Naive thymus-derived CD4-positive, alpha-beta T cell (primary cell): ENCODE measurements at regions not wholly inside any gene's neighbourhood (a gene's known extent, or its start where the extent isn't known, plus 50 kb on each side); places are given as distances from the start of the nearest gene placed in this dataset.
A peak's percentile ranks its signal among the peaks of the same experiment; 100 is the strongest.

Experiments used
- ATAC-seq: fragments of 150-1000 bp; cut with Tn5 transposase; 2 replicates; pipeline ENCODE4 v1.10.0; 2021; ENCODE audit warnings: mild to moderate bottlenecking, moderate library complexity
- CTCF ChIA-PET: fragments of 350-600 bp; sonication (Branson Sonifier 250); formaldehyde crosslinking; loops from one replicate; lab custom pipeline; 2021; ENCODE audit warnings: antibody characterized with exemption; lab: Charles Lee
- POLR2A ChIA-PET: fragments of 350-600 bp; sonication (Branson Sonifier 250); formaldehyde crosslinking; loops from one replicate; lab custom pipeline; 2021; ENCODE audit warnings: antibody characterized with exemption, inconsistent platforms; lab: Charles Lee
- DNase-seq, 9 donors: peaks; one replicate each; pipeline versions ENCODE4 v3.0.0 to v3.0.0-alpha.2; 2020 to 2022; ENCODE audit warnings: mixed read lengths in 1 of 9
- H3K27ac ChIP-seq: one replicate; pipeline ENCODE4 v1.7.0; 2013; ENCODE audit warnings: mild to moderate bottlenecking, low read depth, low read length, moderate library complexity
- H3K27me3 ChIP-seq, 2 donors: one replicate each; pipeline ENCODE4 v1.7.0; 2013; ENCODE audit warnings: low read length in 2 of 2, mild to moderate bottlenecking in 2 of 2, moderate library complexity in 2 of 2; ENCODE audit not compliant: control insufficient read depth in 2 of 2, insufficient read depth in 2 of 2
- H3K36me3 ChIP-seq, 3 experiments: 1 replicate in 2 of 3; 2 replicates in 1 of 3; pipeline ENCODE4 v1.7.0; 2013; ENCODE audit warnings: low read length in 3 of 3, mild to moderate bottlenecking in 3 of 3, moderate library complexity in 1 of 3; ENCODE audit not compliant: insufficient read depth in 3 of 3, control insufficient read depth in 2 of 3
- H3K4me1 ChIP-seq, 2 donors: one replicate each; pipeline ENCODE4 v1.7.0; 2013; ENCODE audit warnings: low read length in 2 of 2, mild to moderate bottlenecking in 2 of 2, moderate library complexity in 1 of 2; ENCODE audit not compliant: control insufficient read depth in 2 of 2, insufficient read depth in 2 of 2
- H3K4me3 ChIP-seq: 2 replicates; pipeline ENCODE4 v1.7.0; 2013; ENCODE audit warnings: mild to moderate bottlenecking, low read length
- H3K9me3 ChIP-seq, 3 experiments: 1 replicate in 2 of 3; 2 replicates in 1 of 3; pipeline ENCODE4 v1.7.0; 2013; ENCODE audit warnings: low read length in 3 of 3; ENCODE audit not compliant: control insufficient read depth in 2 of 3
- H3K27ac Mint-ChIP-seq, 9 donors: one replicate each; pipeline ENCODE4 v1.8.0; 2020 to 2022; ENCODE audit warnings: mixed read lengths in 9 of 9, mild to moderate bottlenecking in 8 of 9, moderate library complexity in 5 of 9, inconsistent platforms in 2 of 9
- H3K27me3 Mint-ChIP-seq, 5 donors: one replicate each; pipeline ENCODE4 v1.8.0; 2021 to 2022; ENCODE audit warnings: mixed read lengths in 5 of 5, mild to moderate bottlenecking in 1 of 5
- H3K36me3 Mint-ChIP-seq, 5 donors: one replicate each; pipeline ENCODE4 v1.8.0; 2020 to 2022; ENCODE audit warnings: mixed read lengths in 5 of 5, mild to moderate bottlenecking in 3 of 5, inconsistent platforms in 1 of 5
- H3K4me1 Mint-ChIP-seq, 7 donors: one replicate each; pipeline ENCODE4 v1.8.0; 2020 to 2022; ENCODE audit warnings: mixed read lengths in 7 of 7, mild to moderate bottlenecking in 3 of 7, inconsistent platforms in 1 of 7
- H3K4me3 Mint-ChIP-seq, 10 donors: one replicate each; pipeline ENCODE4 v1.8.0; 2020 to 2022; ENCODE audit warnings: mild to moderate bottlenecking in 10 of 10, mixed read lengths in 10 of 10, moderate library complexity in 6 of 10, inconsistent platforms in 2 of 10
- H3K9me3 Mint-ChIP-seq, 11 donors: one replicate each; pipeline ENCODE4 v1.8.0; 2020 to 2022; ENCODE audit warnings: mixed read lengths in 11 of 11, mild to moderate bottlenecking in 4 of 11, inconsistent platforms in 1 of 11, moderate library complexity in 1 of 11
- intact Hi-C, 2 donors: fragments of 100-400 bp; cut with micrococcal nuclease; formaldehyde crosslinking; loops; one replicate each; pipeline ENCODE4 v1.15.1; 2023

GRCh38 chrX:39418254-39418704 lies 617.0 kb downstream of the MID1IP1 start:
- H3K4me1 Mint-ChIP-seq: peaks cover 6 to 20% (median 12%) of the 10 kb centered on the region in 7 donors

GRCh38 chrX:39418731-39419638 lies 617.7 kb downstream of the MID1IP1 start:
- Mint-ChIP-seq H3K36me3 (peaks cover 0 to 14% (median 0%) of the 10 kb centered on the region in 5 donors), H3K4me1 (peaks cover 6 to 21% (median 13%) of the 10 kb centered on the region in 7 donors), H3K27me3 (no peaks in the 10 kb centered on the region), H3K4me3 (peak overlapping the region in 9 of 10 donors; percentile 12 to 68 (median 40)), H3K27ac (peak overlapping the region in 7 of 9 donors; percentile 16 to 92 (median 79)), H3K9me3 (peaks cover 0 to 7% (median 0%) of the 10 kb centered on the region in 11 donors)
- Histone ChIP-seq H3K36me3 (no peaks in the 10 kb centered on the region), H3K27ac (no peak overlapping the region), H3K27me3 (no peaks in the 10 kb centered on the region), H3K4me3 (no peak overlapping the region), H3K9me3 (no peaks in the 10 kb centered on the region), H3K4me1 (peaks cover 0 to 4% of the 10 kb centered on the region in 2 donors)
- ATAC-seq (no peak), DNase-seq (no peak)
- intact Hi-C loops: no loop called here
- ChIA-PET POLR2A (no interaction called here), CTCF (no interaction called here)

More at GRCh38 chrX:39418254-39418704, 617.0 kb downstream of the MID1IP1 start:
- peak overlapping the region in 7 of 9 donors; percentile 16 to 92 (median 79) for H3K27ac Mint-ChIP-seq
- H3K9me3 ChIP-seq: no peaks in the 10 kb centered on the region
- H3K4me3 ChIP-seq: no peak overlapping the region
- peaks cover 0 to 5% (median 0%) of the 10 kb centered on the region in 11 donors for H3K9me3 Mint-ChIP-seq
- ATAC-seq (no peak), DNase-seq (peak in 3 of 9 donors; percentile 3 to 15 (median 5))
- no peaks in the 10 kb centered on the region for H3K27me3 ChIP-seq
- H3K27ac ChIP-seq: no peak overlapping the region
- peak overlapping the region; percentile 12 to 68 (median 40) for H3K4me3 Mint-ChIP-seq
- intact Hi-C loops: no loop called here
- peaks cover 0 to 12% (median 0%) of the 10 kb centered on the region in 5 donors for H3K36me3 Mint-ChIP-seq
- POLR2A ChIA-PET: no interaction called here
- H3K4me1 ChIP-seq: peaks cover 0 to 4% of the 10 kb centered on the region in 2 donors
- CTCF ChIA-PET: no interaction called here
- H3K27me3 Mint-ChIP-seq: no peaks in the 10 kb centered on the region
- H3K36me3 ChIP-seq: no peaks in the 10 kb centered on the region

GRCh38 chrX:39421006-39421405 lies 619.7 kb downstream of the MID1IP1 start:
- ATAC-seq (no peak), DNase-seq (no peak)
- ChIA-PET CTCF (no interaction called here), POLR2A (no interaction called here)
- H3K27me3 ChIP-seq: no peaks in the 10 kb centered on the region
- no peaks in the 10 kb centered on the region for H3K9me3 ChIP-seq
- Mint-ChIP-seq H3K4me3 (no peak overlapping the region), H3K27me3 (no peaks in the 10 kb centered on the region), H3K27ac (no peak overlapping the region), H3K36me3 (peaks cover 0 to 14% (median 0%) of the 10 kb centered on the region in 5 donors), H3K4me1 (peaks cover 6 to 39% (median 18%) of the 10 kb centered on the region in 7 donors), H3K9me3 (peaks cover 0 to 10% (median 0%) of the 10 kb centered on the region in 11 donors)
- H3K27ac ChIP-seq: no peak overlapping the region
- H3K4me3 ChIP-seq: no peak overlapping the region
- intact Hi-C loops: loop anchor here in 1 of 2 donors (10.0 kb wide), 1 partner anchor 74 kb away; no protein-coding TSS in a partner anchor
- peaks cover 0 to 4% of the 10 kb centered on the region in 2 donors for H3K4me1 ChIP-seq
- no peaks in the 10 kb centered on the region for H3K36me3 ChIP-seq

DNA sequence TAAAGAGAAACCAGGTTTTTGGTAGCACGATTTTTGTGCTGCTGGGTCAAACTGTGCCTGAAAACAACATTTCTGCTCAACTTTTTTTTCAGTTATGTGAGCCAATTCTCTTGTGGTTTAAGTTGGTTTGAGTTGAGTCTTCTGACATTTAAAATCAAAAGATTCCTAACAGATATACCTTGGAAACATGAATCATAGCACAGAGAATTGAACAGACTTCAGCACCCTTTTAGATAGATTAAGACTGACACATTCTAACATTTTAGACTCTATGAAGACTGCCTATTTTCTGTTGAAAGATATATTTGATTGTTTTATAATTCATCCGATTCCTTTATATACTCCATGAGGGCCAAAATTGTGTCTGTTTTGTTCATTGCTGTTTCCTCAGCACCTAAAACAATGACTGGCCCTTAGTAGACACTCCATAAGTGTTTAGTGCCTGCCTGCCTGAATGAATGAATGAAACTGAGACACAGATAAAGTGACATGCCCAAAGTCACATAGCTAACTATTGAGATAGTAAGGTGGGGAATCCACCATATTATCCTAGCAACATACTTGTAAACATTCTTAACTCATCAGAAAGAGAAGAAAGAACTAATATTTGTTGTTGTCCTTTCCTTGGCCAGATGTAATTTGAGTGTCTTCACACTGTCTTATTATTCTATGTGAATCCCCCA lies 624.0 kb downstream of the MID1IP1 start:
- peaks cover 0 to 17% of the 10 kb centered on the region in 2 donors for H3K4me1 ChIP-seq
- no peak for ATAC-seq
- Mint-ChIP-seq H3K27ac (peak overlapping the region in 3 of 9 donors; percentile 50 to 78 (median 68)), H3K9me3 (peaks cover 0 to 10% (median 0%) of the 10 kb centered on the region in 11 donors), H3K4me1 (peaks cover 6 to 50% (median 27%) of the 10 kb centered on the region in 7 donors), H3K27me3 (no peaks in the 10 kb centered on the region), H3K4me3 (peak overlapping the region in 1 of 10 donors; percentile 37), H3K36me3 (peaks cover 0 to 11% (median 0%) of the 10 kb centered on the region in 5 donors)
- H3K4me3 ChIP-seq: no peak overlapping the region
- intact Hi-C loops: loop anchor here in 1 of 2 donors (10.0 kb wide), 1 partner anchor 70 kb away; no protein-coding TSS in a partner anchor
- no peaks in the 10 kb centered on the region for H3K9me3 ChIP-seq
- ChIA-PET POLR2A (no interaction called here), CTCF (no interaction called here)
- no peaks in the 10 kb centered on the region for H3K36me3 ChIP-seq
- no peak for DNase-seq
- no peak overlapping the region for H3K27ac ChIP-seq
- no peaks in the 10 kb centered on the region for H3K27me3 ChIP-seq

- Histone ChIP-seq H3K36me3 (no peaks in the 10 kb centered on the region), H3K4me3 (no peak overlapping the region), H3K27ac (no peak overlapping the region), H3K27me3 (no peaks in the 10 kb centered on the region), H3K4me1 (peaks cover 0 to 17% of the 10 kb centered on the region in 2 donors), H3K9me3 (no peaks in the 10 kb centered on the region)
- ChIA-PET POLR2A (no interaction called here), CTCF (no interaction called here)
- H3K9me3 Mint-ChIP-seq: peaks cover 0 to 10% (median 0%) of the 10 kb centered on the region in 11 donors
- DNase-seq (no peak), ATAC-seq (no peak)
- peaks cover 6 to 52% (median 29%) of the 10 kb centered on the region in 7 donors for H3K4me1 Mint-ChIP-seq
- H3K4me3 Mint-ChIP-seq: peak overlapping the region in 1 of 10 donors; percentile 16
- peak overlapping the region in 1 of 9 donors; percentile 68 for H3K27ac Mint-ChIP-seq
- peaks cover 0 to 11% (median 0%) of the 10 kb centered on the region in 5 donors for H3K36me3 Mint-ChIP-seq
- no peaks in the 10 kb centered on the region for H3K27me3 Mint-ChIP-seq
- intact Hi-C loops: loop anchor here in 1 of 2 donors (10.0 kb wide), 1 partner anchor 69 kb away; no protein-coding TSS in a partner anchor
Measured at GRCh38 chrX:39426101-39426500, 624.8 kb downstream of the MID1IP1 start.

- ChIA-PET POLR2A (no interaction called here), CTCF (no interaction called here)
- H3K4me1 ChIP-seq: peaks cover 0 to 17% of the 10 kb centered on the region in 2 donors
- Mint-ChIP-seq H3K4me1 (peaks cover 11 to 54% (median 32%) of the 10 kb centered on the region in 7 donors), H3K27ac (peak overlapping the region; percentile 17 to 87 (median 76)), H3K4me3 (peak overlapping the region in 6 of 10 donors; percentile 19 to 68 (median 42)), H3K9me3 (peaks cover 0 to 8% (median 0%) of the 10 kb centered on the region in 11 donors), H3K27me3 (no peaks in the 10 kb centered on the region), H3K36me3 (peaks cover 0 to 9% (median 0%) of the 10 kb centered on the region in 5 donors)
- intact Hi-C loops: loop anchor here in 1 of 2 donors (10.0 kb wide), 1 partner anchor 67 kb away; no protein-coding TSS in a partner anchor
- DNase-seq: peak in 6 of 9 donors; percentile 15 to 38 (median 22)
- H3K27me3 ChIP-seq: no peaks in the 10 kb centered on the region
- H3K36me3 ChIP-seq: no peaks in the 10 kb centered on the region
- peak; percentile 45 for ATAC-seq
- H3K4me3 ChIP-seq: no peak overlapping the region
- no peak overlapping the region for H3K27ac ChIP-seq
- no peaks in the 10 kb centered on the region for H3K9me3 ChIP-seq
Measured at GRCh38 chrX:39427492-39427891, 626.2 kb downstream of the MID1IP1 start.
